NCI-H1048 (cell line): ENCODE measurements at regions not wholly inside any gene's neighbourhood (a gene's known extent, or its start where the extent isn't known, plus 50 kb on each side); places are given as distances from the start of the nearest gene placed in this dataset.

Experiments
- DNase-seq: peaks from one replicate; lab custom pipeline; 2025; lab: John Stamatoyannopoulos, UW

GRCh38 chr1:187236676-187237075, 407.9 kb downstream of the PLA2G4A start:
- DNase-seq: no peak

- DNase-seq: no peak
These were observed 408.8 kb downstream of the PLA2G4A start for GRCh38 chr1:187237542-187237941.

GRCh38 chr1:187241971-187242370, 413.2 kb downstream of the PLA2G4A start:
- no peak for DNase-seq

- peak; percentile 57 for DNase-seq
These were observed 415.9 kb downstream of the PLA2G4A start for GRCh38 chr1:187244623-187245022.

GRCh38 chr1:187245201-187245600, 416.5 kb downstream of the PLA2G4A start:
- DNase-seq: no peak

GRCh38 chr1:187249196-187249595, 420.4 kb downstream of the PLA2G4A start:
- DNase-seq: no peak

GRCh38 chr1:187252923-187253322, 424.2 kb downstream of the PLA2G4A start:
- no peak for DNase-seq

GRCh38 chr1:187257476-187257875, 428.7 kb downstream of the PLA2G4A start:
- no peak for DNase-seq

- no peak for DNase-seq
These were observed 432.9 kb downstream of the PLA2G4A start for GRCh38 chr1:187261637-187262036.

- no peak for DNase-seq
These were observed 434.0 kb downstream of the PLA2G4A start for GRCh38 chr1:187262731-187263130.

GRCh38 chr1:187264995-187265602, 436.4 kb downstream of the PLA2G4A start:
- peak; percentile 74 for DNase-seq

- no peak for DNase-seq
These were observed 437.3 kb downstream of the PLA2G4A start for GRCh38 chr1:187266051-187266450.

GRCh38 chr1:187267827-187268226, 439.1 kb downstream of the PLA2G4A start:
- DNase-seq: no peak

- DNase-seq: no peak
These were observed 441.5 kb downstream of the PLA2G4A start for GRCh38 chr1:187270256-187270655.

GRCh38 chr1:187275346-187275745, 446.6 kb downstream of the PLA2G4A start:
- no peak for DNase-seq

GRCh38 chr1:187275985-187276575, 447.3 kb downstream of the PLA2G4A start:
- DNase-seq: no peak

GRCh38 chr1:187276677-187277076, 447.9 kb downstream of the PLA2G4A start:
- DNase-seq: no peak

- DNase-seq: no peak
These were observed 451.3 kb downstream of the PLA2G4A start for GRCh38 chr1:187280031-187280430.

- no peak for DNase-seq
These were observed 452.3 kb downstream of the PLA2G4A start for GRCh38 chr1:187281085-187281484.

- no peak for DNase-seq
These were observed 455.2 kb downstream of the PLA2G4A start for GRCh38 chr1:187283984-187284383.

- no peak for DNase-seq
These were observed 465.9 kb downstream of the PLA2G4A start for GRCh38 chr1:187294421-187295201.

GRCh38 chr1:187300081-187300480, 471.3 kb downstream of the PLA2G4A start:
- DNase-seq: no peak

- no peak for DNase-seq
These were observed 478.1 kb downstream of the PLA2G4A start for GRCh38 chr1:187306710-187307415.
